Body of pancreas (tissue), 4 donors: ENCODE measurements at regions not wholly inside any gene's neighbourhood (a gene's known extent, or its start where the extent isn't known, plus 50 kb on each side); places are given as distances from the start of the nearest gene placed in this dataset.

Experiments used
- ATAC-seq: fragments of 150-250 bp; one replicate; pipeline ENCODE4 v1.9.1; 2016
- DNase-seq, 4 donors: peaks; one replicate each; pipeline ENCODE4 v3.0.0-alpha.2; 2019
- H3K27ac ChIP-seq, 4 donors: fragments of 200-600 bp; sonication (generic); 1 replicate in 3 of 4; 2 replicates in 1 of 4; pipeline versions ENCODE4 v1.5.1 to v1.6.1; 2016 to 2019; ENCODE audit warnings: mild to moderate bottlenecking in 1 of 4, mixed read lengths in 1 of 4, moderate library complexity in 1 of 4
- H3K27me3 ChIP-seq, 2 donors: fragments of 200-600 bp; sonication (generic); one replicate each; pipeline ENCODE4 v1.6.0; 2016; ENCODE audit warnings: mild to moderate bottlenecking in 1 of 2
- H3K36me3 ChIP-seq, 2 donors: fragments of 200-600 bp; sonication (generic); replicated peaks in 1 of 2; 2 replicates each; pipeline ENCODE4 v1.5.1; 2016; ENCODE audit warnings: low read depth in 2 of 2; ENCODE audit not compliant: insufficient read depth in 1 of 2
- H3K4me1 ChIP-seq: fragments of 200-600 bp; sonication (generic); one replicate; pipeline ENCODE4 v1.6.0; 2016
- H3K4me3 ChIP-seq, 2 donors: fragments of 200-600 bp; sonication (generic); 1 replicate in 1 of 2; 2 replicates in 1 of 2; pipeline ENCODE4 v1.5.1; 2016 to 2019
- H3K9me3 ChIP-seq, 3 donors: fragments of 200-600 bp; sonication (generic); 1 replicate in 2 of 3; 2 replicates in 1 of 3; pipeline ENCODE4 v1.5.1; 2016
- POLR2A ChIP-seq, 3 donors: fragments of 450-650 bp; IDR thresholded peaks; one replicate each; pipeline ENCODE4 v1.6.1; 2016; ENCODE audit warnings: antibody characterized with exemption in 3 of 3, mild to moderate bottlenecking in 2 of 3
- WGBS, 2 donors: methylation state at CpG; one replicate each; pipeline ENCODE4 v1.1.5; 2017; 5-methylcytosine and 5-hydroxymethylcytosine counted together
- intact Hi-C: fragments of 100-400 bp; cut with DNase I; formaldehyde crosslinking; loops from one replicate; pipeline ENCODE4 v1.15.1; 2023
- TF ChIP-seq, protein P1 (sequence below), 7 experiments: fragments of 450-650 bp in 4 of 7; fragments of 200-600 bp in 3 of 7; sonication (generic) in 3 of 7; IDR thresholded peaks; one replicate each; pipeline ENCODE4 v1.5.1; 2016 to 2019; ENCODE audit warnings: antibody characterized with exemption in 7 of 7

DNA sequence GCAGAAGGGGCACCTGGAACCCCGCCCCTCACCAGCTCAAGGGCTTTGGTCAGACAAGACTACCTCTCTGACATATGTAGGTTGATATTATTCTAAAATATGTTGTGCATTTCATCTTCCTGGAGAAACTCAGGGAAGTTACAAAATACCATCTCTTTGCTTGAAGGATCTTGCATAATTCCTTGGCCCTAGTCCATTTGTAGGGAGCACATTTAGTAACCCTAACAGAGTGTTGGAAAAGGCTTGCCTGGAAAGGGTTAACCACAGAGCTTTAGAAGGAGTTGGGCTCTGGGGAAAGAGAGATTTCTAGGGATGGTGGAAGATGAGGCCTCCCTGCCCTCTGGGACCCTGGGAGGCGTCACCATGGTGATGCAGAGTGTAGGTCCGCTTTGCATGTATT, 143.0 kb upstream of the SLC1A4 start:
- no peak for DNase-seq
- WGBS, 2 donors, result 87 to 92% methylated on average over 2 to 3 of the region's 3 CpGs
- Histone ChIP-seq H3K27me3 (no peaks in the 10 kb centered on the region), H3K27ac (no peak overlapping the region), H3K4me1 (no peaks in the 10 kb centered on the region), H3K4me3 (no peak overlapping the region), H3K36me3 (no peaks in the 10 kb centered on the region), H3K9me3 (no peaks in the 10 kb centered on the region)
- ATAC-seq, result no peak
- intact Hi-C loops, result no loop called here
- TF ChIP-seq POLR2A (IDR thresholded peaks at IDR 0.05), result no peak
- TF ChIP-seq, protein P1, sequence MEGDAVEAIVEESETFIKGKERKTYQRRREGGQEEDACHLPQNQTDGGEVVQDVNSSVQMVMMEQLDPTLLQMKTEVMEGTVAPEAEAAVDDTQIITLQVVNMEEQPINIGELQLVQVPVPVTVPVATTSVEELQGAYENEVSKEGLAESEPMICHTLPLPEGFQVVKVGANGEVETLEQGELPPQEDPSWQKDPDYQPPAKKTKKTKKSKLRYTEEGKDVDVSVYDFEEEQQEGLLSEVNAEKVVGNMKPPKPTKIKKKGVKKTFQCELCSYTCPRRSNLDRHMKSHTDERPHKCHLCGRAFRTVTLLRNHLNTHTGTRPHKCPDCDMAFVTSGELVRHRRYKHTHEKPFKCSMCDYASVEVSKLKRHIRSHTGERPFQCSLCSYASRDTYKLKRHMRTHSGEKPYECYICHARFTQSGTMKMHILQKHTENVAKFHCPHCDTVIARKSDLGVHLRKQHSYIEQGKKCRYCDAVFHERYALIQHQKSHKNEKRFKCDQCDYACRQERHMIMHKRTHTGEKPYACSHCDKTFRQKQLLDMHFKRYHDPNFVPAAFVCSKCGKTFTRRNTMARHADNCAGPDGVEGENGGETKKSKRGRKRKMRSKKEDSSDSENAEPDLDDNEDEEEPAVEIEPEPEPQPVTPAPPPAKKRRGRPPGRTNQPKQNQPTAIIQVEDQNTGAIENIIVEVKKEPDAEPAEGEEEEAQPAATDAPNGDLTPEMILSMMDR (IDR thresholded peaks at IDR 0.05), result no peak

DNA sequence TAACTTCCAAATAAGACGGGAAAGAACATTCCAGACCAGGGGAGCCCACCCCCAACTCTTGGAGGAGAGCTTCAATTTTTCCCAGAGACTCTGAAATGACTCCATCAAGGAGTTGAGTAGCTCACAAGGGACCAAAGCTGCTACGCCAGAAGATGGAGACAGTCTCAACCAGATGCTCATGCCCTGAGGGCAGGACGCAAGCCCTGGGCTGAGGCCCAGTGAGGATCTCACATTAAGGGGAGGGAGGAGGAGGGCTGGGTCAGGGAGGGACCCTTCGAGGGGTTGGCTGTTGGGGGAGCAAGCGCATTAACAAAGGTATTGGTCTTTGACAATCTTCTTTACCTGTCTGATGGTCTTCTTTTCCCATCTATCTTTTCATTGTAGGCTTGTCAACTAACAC, 141.3 kb upstream of the SLC1A4 start:
- WGBS, 2 donors, result 88 to 93% methylated on average over 5 of the region's 5 CpGs
- ATAC-seq (no peak), DNase-seq (no peak)
- TF ChIP-seq, protein P1 (IDR thresholded peaks at IDR 0.05), result no peak
- TF ChIP-seq POLR2A (IDR thresholded peaks at IDR 0.05), result no peak
- H3K9me3 ChIP-seq, result no peaks in the 10 kb centered on the region
- no peaks in the 10 kb centered on the region for H3K4me1 ChIP-seq
- no peaks in the 10 kb centered on the region for H3K36me3 ChIP-seq
- H3K4me3 ChIP-seq, result no peak overlapping the region
- intact Hi-C loops, result no loop called here
- H3K27me3 ChIP-seq, result no peaks in the 10 kb centered on the region
- no peak overlapping the region for H3K27ac ChIP-seq

DNA sequence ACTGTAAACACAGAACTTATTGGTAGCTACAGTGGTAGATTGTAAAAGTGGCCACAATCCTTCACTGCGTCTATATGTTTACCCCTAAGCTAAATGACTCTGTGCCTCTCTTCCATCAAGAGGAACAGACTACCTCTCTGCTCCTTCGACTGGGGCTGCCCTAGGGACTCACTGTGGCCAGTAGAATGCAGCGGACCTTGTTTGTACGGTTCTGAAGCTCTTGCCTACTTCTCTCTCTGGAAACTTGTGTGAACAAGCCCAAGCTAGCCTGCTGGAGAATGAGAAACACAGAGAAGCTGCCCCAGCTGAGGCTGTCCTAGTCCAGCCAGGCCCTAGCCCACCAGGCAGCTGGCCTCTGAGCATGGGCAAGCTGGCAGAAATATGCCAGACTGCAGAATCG, 140.8 kb upstream of the SLC1A4 start:
- ATAC-seq, result no peak
- 85 to 87% methylated on average over 5 of the region's 5 CpGs for WGBS, 2 donors
- no peak for TF ChIP-seq POLR2A (IDR thresholded peaks at IDR 0.05)
- TF ChIP-seq, protein P1 (IDR thresholded peaks at IDR 0.05), result no peak

GRCh38 chr2:64848945-64849344, 140.3 kb upstream of the SLC1A4 start:
- DNase-seq (no peak), ATAC-seq (no peak)
- Histone ChIP-seq H3K27me3 (no peaks in the 10 kb centered on the region), H3K4me3 (no peak overlapping the region), H3K27ac (no peak overlapping the region), H3K4me1 (no peaks in the 10 kb centered on the region), H3K9me3 (no peaks in the 10 kb centered on the region), H3K36me3 (no peaks in the 10 kb centered on the region)
- intact Hi-C loops, result no loop called here
- TF ChIP-seq POLR2A (IDR thresholded peaks at IDR 0.05), result no peak
- TF ChIP-seq, protein P1 (IDR thresholded peaks at IDR 0.05), result no peak

More for the DNA sequence above, 140.8 kb upstream of the SLC1A4 start:
- H3K4me1 ChIP-seq, result no peaks in the 10 kb centered on the region
- no peak for DNase-seq
- H3K9me3 ChIP-seq, result no peaks in the 10 kb centered on the region
- H3K36me3 ChIP-seq, result no peaks in the 10 kb centered on the region
- no peak overlapping the region for H3K27ac ChIP-seq
- no peak overlapping the region for H3K4me3 ChIP-seq
- intact Hi-C loops, result no loop called here
- H3K27me3 ChIP-seq, result no peaks in the 10 kb centered on the region

GRCh38 chr2:64850642-64851041, 138.6 kb upstream of the SLC1A4 start:
- Histone ChIP-seq H3K36me3 (no peaks in the 10 kb centered on the region), H3K27me3 (no peaks in the 10 kb centered on the region), H3K27ac (no peak overlapping the region), H3K4me1 (no peaks in the 10 kb centered on the region), H3K9me3 (no peaks in the 10 kb centered on the region), H3K4me3 (no peak overlapping the region)
- TF ChIP-seq POLR2A (IDR thresholded peaks at IDR 0.05), result no peak
- TF ChIP-seq, protein P1 (IDR thresholded peaks at IDR 0.05), result no peak
- intact Hi-C loops, result no loop called here
- no peak for DNase-seq
- ATAC-seq, result no peak
